DMS 273 treated with DMSO at 0.1 percent for 48 hours (cell line): ENCODE measurements at regions not wholly inside any gene's neighbourhood (a gene's known extent, or its start where the extent isn't known, plus 50 kb on each side); places are given as distances from the start of the nearest gene placed in this dataset.

Source experiments
- DNase-seq: peaks from one replicate; lab custom pipeline; 2025; lab: John Stamatoyannopoulos, UW

DNA sequence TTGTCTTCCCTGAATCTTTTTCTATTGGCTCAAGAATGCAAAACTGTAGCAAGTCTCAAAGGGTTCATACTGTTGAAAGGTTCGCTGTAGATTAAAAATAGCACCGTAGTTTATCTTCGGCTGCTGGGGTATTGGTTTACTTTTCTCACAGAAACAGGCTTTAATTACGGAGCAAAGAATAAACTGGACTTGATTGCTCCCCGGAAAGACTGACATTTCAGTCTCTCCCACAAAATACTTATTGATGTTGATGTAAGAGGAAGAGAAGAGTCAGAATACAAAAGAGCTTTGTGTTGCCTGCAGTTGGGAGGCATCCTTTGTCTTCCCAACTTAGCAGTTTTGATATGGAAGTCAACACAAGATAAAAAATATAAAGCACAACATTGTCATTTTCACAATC is 183.9 kb upstream of the DMAC1 start:
- DNase-seq: no peak

DNA sequence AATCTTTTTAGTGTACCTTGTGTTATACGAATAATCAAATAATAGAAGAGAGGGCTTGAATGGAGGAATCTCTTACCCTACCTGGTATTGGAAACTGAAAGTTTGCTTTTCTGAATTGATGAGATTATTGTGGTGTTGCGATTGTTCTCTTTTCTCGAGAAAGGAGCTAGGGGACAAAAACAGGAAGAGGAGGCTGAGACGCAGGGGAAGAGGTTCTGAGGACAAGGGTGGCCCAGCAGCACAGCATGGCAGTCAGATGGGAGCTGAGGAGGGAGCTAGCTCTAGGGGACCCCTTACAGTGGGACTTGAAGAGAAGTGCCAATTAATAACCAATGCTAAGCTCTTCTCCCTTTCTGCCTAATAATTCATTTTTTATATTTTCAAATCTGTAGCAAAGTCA is 183.3 kb upstream of the DMAC1 start:
- no peak for DNase-seq

DNA sequence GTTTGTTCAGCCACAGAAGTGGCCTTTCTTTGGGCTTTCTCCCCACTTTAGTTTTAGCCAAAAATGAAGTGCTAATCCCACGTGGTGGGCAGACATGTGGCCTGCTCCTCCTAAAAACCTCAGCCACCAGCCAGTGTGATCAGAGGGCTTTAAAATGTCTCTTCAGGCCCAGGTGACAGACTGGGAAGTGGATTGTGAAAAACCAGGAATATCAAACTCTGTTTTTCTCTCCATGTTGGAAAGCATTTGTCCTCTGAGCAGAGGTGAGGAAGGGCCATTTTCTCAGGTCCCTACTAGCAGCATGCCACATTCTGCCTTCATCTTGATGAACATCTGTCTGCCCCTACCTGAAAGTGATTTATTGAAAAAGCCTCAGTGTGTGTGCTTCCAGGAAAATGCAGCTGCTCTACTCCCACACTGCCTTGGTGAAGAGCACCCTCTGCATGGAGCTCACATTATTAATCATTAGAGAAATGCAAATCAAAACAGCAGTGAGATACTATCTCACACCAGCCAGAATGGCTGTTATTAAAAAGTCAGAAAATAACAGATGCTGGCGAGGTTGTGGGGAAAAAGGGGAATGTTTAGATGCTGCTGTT is 181.2 kb upstream of the DMAC1 start:
- DNase-seq: no peak

DNA sequence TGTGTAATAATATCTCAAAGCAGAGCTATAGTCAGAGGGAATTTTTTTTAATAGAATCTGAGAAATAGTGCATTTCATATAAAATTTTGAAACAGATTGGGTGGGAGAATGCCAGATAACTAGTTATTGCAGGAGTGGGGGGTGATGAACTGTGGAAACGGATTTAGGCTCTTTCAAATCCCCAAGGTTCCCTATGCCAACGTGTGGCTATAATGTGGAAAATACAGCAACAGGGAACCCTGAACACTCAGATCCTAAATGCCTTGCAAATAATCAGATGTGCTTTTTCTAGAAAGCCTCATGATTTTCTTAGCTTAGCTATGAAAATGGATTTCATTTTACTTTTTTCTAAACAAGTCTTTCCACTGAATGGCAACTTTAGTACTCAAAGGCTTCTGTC is 180.5 kb upstream of the DMAC1 start:
- no peak for DNase-seq

DNA sequence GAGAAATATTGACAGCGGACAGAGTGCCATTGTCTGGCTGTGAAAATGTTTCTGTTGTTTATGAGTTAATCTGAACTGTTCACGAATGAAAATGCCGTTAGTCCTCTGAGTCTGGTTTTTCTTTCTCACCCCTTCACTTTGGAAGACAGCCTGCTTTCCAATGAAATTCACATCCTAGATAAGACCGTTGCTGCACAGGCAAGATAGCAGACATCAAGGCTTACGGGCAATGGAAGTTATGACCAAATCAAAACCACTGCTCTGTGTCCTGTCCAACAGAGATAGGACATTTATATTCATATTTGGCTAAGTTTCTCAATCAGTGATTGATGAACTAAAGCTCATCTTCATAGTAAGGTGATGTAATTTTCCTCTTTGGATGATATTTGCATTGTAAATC is 180.0 kb upstream of the DMAC1 start:
- no peak for DNase-seq

DNA sequence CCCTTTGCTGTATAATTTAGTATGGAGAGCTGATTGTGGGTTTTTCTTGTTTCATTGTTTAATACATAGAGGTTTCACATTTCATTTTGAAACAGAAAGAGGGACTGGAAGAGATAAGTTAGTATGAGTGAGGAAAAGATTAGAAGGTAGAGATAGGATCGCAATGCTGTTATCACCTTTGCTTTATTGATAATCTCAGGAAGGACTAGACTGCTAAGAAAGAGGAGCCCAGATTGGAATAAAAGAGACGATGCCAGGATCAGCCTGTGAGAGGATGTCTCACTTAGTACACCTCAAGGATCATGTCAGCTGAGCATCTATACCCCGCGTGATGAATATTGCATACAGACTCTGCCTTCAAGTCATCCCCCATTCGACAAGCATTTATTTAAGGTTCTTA is 178.0 kb upstream of the DMAC1 start:
- DNase-seq: no peak

DNA sequence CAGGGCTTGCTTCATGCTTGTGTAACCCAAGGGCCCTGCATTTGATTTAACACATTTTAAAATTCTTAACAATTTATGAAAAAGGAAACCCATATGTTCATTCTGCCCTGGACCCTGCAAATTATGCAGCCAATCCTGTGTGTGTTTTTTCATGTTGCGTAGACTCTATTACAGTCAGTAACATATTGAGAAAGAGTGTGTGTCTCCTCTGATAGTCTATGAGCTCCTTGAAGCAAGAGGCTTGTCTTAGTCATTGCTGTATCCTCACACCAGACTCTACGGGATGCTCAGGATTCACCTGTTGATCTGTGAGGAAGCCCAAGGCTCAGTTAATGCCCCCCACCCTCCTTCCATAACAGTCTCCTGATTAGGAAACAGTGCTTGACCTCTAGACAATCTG is 177.3 kb upstream of the DMAC1 start:
- DNase-seq: no peak

DNA sequence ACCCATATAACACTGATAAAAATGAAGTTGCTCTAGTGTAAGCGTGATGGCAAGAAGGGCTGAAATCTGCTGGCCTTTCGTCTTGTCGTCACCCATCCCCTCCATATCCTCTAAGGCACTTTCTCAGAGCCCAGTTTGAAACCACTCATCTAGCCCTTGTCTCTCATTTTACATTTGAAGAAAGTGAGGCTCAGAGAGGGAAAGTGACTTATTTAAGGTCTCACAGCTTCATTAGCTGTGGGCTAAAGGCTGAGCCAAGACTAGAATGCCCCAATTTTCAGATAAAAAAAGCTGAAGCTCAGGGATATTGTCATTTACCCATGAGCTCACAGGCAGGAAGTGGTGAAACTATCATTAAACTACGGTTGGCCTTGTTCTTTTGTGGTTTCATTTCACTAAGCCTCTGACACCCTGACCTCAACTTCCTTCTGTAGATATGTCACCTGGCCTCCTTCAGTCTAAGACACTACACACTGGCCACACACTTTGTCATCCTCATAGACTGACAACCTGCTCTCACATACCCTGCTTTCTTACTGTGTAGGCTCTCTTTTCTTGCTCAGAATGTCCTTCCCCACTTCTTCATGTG is 176.7 kb upstream of the DMAC1 start:
- DNase-seq: no peak

DNA sequence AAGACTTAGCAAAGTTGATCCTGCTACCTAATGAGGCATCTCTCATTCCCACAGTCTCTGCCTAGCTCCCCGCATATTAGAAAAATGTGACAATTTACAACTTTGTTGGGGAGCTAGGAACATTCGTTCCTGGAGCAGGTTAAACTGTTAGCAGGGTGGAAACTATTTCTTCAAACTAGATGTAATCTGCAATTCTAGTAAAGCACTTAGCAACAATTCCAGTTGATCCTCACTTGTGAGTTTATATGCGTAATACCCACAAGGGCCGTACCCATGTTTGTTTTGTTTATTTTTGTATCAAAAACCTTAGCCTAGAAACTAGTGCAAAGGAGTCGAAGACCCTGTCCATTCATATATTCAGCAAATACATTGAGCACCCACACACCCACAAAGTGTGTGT is 175.8 kb upstream of the DMAC1 start:
- DNase-seq: no peak

DNA sequence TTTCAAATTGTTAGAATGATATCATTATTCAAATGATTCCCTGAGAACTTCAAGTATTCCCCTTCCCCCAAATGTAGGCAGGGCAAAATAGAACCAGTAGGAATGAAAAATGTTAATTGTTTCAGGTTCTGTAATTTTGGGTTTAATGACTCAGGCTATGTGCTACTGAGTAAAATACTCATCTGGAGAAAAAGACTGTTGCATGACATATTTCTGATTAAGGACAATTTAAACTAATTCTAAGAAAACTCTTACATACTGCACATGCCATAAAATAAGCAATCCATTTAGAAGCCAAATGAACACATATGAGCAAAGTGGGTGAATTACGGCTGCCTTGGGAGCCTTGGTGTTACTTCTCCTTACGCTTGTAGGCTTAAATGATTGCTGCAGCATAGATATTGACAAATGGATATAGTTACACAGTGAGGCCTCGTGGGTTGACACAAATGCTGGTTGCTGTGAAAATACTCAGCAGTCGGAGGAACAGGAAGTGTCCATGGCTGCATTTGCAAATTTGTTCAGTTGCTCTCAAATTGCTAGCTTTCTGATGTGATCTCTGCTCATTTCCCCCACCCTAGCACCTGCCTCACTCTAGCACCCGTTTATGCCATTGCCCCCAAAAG is 174.9 kb upstream of the DMAC1 start:
- no peak for DNase-seq

DNA sequence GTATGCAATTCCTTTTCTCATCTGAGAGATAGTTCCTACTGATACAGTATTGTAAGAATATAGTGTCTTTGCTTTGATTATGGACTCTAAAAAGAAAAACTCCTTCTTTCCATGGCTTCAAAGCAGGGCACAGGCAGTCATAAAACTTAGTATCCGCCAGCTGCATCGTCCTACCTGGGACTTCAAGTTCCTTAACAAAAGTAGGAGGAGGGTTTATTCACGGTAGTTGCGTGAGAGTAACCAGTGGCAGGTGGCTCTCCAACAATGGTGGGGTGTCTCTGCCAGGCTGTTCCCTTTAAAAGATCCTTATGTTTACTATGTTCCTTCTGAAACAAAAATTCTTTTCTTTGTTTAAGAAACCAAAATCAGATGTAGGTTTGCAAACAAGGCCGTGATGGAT is 173.5 kb upstream of the DMAC1 start:
- DNase-seq: no peak

DNA sequence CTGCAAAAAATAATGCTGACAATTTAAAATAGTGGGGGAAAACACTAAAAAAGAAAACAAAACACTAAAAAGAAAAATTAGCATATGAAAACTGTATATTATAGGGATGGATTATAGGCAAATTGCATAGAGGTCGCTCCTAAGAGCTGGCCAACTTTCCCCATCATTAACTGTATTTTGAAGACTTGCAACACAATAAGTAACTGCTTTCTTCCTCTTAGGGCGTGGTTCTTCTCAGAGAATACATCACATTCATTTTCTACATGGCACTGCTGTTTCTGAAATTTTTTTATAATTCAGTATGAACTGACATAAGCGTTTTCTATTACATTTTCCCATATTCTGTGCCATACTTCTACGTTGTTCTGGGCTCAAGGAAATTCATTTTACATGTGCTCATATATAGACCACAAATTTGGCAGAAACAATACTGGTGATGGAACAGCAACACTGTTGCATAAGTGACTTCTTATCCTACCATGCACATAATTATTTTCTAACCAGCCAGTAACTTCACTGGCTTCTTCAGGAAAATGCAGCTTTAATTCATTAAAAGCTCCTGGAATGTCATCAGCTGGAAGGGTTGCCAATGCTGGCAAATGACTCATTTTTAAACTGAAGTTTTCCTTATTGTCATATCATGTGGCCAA is 171.2 kb upstream of the DMAC1 start:
- no peak for DNase-seq

DNA sequence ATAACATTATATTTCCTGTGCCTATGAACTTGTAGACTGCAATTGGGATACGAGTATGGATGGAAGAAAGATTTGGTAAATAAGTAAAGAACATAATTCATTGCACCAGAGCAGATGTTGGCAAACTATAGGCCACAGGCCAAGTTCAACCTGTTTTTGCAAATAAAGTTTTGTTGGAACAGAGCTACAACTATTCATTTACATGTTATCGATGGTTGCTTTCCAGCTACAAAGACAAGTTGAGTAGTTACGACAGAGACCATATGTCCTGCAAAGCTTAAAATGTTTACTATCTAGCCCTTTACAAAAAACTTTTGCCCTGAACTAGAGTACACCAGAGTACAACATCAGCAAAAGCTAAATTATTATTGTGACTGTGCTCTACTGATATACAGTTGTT is 169.1 kb upstream of the DMAC1 start:
- no peak for DNase-seq

DNA sequence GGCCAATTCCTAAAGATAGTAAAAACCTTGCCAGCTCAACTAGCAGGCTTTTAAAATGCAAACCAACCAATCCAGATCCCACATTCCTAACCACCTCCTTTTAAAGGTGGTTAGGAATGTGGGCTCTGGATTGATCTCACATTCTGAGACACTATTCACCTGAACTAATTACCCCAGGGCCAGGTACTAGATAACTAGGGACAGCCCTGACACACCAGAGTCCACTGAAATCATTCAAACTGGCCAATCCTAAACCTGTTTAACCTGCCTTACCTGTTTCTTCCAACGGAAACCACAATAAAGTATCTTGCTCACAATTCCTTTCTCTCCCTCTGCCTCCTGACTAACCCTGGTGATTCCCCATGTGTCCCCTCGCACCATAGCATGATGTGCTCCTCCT is 168.3 kb upstream of the DMAC1 start:
- DNase-seq: no peak

DNA sequence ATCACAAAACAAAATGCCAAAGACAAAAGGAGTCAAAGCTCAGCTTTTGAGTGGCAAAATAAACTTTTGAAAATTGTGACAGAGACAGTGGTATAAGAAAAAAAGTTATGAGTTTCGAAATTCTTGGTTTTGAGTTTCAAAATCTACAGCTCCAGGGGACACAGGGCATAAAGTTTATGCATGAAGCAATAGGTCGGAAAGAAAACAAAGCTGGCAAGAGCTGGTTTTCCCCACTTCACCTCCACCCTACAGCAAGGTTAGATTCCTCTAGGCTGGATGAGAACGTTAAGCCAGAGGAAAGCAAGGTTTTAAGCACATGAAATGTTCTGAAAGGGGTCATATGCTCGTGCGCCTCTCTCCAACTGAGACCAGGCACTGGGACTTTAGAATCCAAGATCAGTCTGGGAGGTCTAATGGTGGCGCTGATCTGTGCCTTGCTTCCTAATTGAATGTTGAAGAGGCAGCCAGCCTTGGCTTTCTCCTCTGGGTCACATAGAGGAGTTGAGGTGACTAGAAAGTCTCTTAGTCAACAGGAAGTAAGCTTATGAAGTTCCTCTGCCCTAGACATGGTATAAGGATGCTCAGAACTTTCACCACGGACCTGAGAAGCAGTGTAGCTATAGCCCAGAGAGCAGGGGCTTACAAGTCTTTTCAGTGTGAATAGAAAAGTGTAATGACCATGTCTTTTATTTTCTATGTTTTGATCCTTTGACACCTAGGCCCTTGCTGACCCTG is 167.7 kb upstream of the DMAC1 start:
- no peak for DNase-seq

DNA sequence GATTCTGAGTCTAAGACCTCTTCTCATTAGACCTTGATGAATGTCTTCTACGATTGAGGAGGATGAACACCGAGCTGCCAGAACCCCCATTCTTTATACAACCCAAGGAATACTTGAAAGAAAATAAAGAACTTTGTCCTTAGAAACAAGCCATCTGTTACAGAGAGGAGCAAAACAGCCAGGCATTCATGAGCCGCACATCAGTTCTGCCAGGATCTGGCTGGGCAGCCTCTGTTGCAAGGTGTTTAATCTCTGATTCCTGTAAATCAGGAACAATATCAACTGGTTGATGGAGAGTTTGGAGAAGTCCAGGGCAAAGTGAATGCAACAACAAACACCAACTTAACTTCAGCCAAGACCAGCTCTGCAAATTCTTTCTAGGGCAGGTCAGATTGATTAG is 165.5 kb upstream of the DMAC1 start:
- DNase-seq: no peak

DNA sequence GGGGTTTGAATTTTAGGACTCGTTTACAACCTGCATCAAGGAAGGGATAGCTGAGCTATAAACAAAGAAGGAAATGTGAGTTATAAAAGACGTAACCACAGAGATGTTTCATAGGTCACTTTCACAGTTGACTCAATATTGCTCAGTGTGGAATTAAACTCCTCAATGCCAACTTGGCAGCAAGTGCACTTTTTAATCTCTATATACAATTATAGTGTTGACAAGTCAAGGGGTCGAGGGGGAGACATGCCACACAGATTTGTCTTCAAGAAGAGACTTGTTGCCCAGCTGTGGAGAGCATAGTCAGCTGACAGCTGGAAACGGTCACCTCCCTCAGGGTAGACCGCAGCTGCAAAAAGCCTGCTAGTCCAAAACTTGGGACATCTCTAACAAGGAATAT is 163.4 kb upstream of the DMAC1 start:
- DNase-seq: no peak

DNA sequence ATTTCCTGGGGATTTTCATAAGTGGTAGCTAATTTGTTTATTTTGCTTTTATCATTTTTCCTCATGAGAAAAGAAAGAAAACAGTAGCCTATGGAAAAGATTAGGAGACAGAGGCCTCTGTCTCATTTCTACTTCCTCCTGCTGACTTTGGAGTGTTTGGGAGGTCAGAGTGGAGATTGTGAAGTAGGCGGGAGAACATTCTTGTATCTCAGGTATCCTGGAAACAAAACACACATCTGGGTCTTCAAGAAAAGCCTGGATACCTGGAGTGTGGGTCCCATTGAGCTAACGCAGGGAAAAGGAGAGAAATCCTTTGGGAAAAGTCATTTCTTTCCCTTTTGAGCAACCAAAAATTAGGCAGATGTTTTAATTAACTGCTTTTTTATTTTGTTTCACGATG is 161.5 kb upstream of the DMAC1 start:
- no peak for DNase-seq

DNA sequence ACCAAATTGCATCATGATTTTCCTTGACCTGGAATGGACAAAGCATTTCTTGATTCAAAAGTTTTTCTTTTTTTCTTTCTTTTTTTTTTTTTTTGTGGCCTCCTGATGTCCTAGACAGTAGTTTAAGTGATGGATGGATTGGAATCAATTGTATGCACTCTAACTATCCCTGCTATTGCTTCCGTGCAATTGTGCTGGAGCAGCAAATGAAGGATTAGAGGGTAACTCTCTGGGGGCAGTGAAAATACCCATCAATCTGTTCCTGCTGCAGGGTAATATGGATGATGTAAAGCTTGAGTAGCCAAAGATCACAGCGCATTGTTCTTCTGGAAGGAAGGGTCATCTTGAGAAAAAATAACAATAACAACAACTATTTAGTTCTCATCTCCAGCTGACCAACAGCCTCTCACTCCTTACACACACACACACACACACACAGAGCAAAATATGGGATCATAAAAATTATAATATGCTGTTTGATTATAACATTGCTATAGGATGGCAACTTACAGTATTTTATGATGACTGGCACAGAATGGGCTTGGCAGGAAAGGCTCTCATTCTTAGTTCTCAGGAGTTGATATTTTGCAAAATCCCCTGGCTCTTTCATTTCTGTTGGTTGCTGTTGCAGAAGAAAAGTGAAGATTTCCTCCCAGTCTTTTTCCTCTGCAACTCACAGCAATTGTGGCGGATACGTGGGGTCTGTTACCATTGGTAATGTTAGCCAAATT is 160.9 kb upstream of the DMAC1 start:
- no peak for DNase-seq

DNA sequence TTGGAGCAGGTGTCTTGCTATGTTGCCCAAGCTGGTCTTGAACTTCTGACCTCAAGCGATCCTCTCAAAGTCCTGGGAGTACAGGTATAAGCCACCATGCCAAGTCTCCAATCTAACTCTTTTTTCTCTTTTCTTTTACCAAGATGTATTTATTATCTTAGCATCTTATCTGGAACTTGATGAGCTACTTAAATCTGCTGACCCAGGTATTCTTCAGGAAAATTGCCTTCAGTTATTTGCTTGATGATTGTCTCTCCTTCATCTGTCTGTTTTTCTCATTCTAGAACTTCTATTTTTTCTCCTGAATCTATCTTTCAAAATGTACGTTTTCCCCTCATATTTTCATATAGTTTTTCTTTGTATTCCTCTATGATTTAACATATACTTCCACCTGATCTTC is 158.2 kb upstream of the DMAC1 start:
- DNase-seq: no peak

DNA sequence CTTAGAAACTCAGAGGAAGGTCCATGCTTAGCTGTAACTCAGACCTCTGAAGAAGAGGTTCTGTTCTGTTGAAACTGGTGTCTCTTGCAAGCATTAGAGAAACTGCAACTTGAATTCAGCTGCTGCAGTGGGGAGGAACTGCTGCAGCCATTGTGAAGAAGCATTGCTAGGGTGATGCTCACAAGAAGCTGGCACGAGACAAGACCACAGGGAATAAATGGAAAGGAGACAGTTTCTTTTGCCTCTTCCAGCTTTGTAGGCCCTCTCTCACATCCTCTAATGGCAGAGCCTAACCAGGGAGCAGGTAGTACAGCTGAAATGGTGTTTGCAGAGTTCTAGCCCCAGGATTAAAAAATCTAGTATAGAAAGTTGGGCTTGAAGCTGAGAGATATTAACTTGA is 148.0 kb upstream of the DMAC1 start:
- no peak for DNase-seq

DNA sequence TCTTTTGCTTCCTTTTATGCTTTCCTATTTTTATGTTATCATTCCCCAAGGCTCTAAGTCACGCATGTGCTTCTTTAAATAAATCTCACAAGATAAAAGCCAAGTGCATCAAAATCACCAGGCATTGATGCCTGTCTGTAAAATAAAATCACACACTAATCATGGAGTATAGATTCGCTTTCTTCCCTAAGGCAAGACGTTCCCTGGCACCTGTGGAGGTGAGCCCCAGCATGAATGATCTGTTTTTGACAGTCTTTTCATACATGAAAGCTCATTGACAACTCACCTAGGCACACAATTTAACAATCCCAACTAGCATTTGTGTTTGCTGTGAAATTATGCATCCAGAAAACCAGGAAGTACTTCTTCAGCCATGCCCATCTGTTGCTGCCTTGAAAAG is 146.9 kb upstream of the DMAC1 start:
- no peak for DNase-seq
